HepG2 (cell line): ENCODE measurements at regions not wholly inside any gene's neighbourhood (a gene's known extent, or its start where the extent isn't known, plus 50 kb on each side); places are given as distances from the start of the nearest gene placed in this dataset.
A peak's percentile ranks its signal among the peaks of the same experiment; 100 is the strongest.

ENCODE experiments used
- ATAC-seq: fragments of 200-7000 bp; cut with Tn5 transposase; 3 replicates; pipeline ENCODE4 v1.9.1; 2020; ENCODE audit warnings: mild to moderate bottlenecking, moderate library complexity
- BruUV-seq: library from RNA; stranded (reverse); fragments of 400-500 nt; replicated peaks from 2 replicates; lab custom pipeline; 2021; lab: Mats Ljungman, UMichigan
- CTCF ChIA-PET: fragments of 300-600 bp; formaldehyde crosslinking; extraction: SDS; loops from one replicate; lab custom pipeline; 2021; ENCODE audit warnings: low total read pairs, inconsistent platforms, low intra/inter-chr PET ratio; lab: Yijun Ruan, JAX
- POLR2A ChIA-PET: fragments of 350-600 bp; sonication (Branson Sonifier 250); formaldehyde crosslinking; loops from one replicate; lab custom pipeline; 2020; ENCODE audit warnings: antibody characterized with exemption, inconsistent platforms; lab: Yijun Ruan, JAX
- DNase-seq: peaks from one replicate; pipeline ENCODE4 v3.0.0-alpha.2; 2015; ENCODE audit warnings: low spot score
- FAIRE-seq: peaks from 3 replicates; lab custom pipeline; 2011; peaks lifted over from hg19 to GRCh38; lab: Jason Lieb, UNC
- H2AFZ ChIP-seq: one replicate; pipeline ENCODE4 v1.6.1; 2011; ENCODE audit warnings: low read length, inconsistent platforms
- H3K27ac ChIP-seq: fragments of 300-600 bp; 3 replicates; pipeline ENCODE4 v1.8.0; 2011; ENCODE audit warnings: mixed run types, mild to moderate bottlenecking, mixed read lengths, low read length, inconsistent platforms; ENCODE audit not compliant: insufficient read depth; ENCODE audit errors: extremely low read length
- H3K27me3 ChIP-seq, 2 experiments: fragments of 200-600 bp in 1 of 2; 2 replicates in 1 of 2; 3 replicates in 1 of 2; pipeline versions ENCODE4 v1.6.0 to v1.8.0; 2011; ENCODE audit warnings: low read length in 2 of 2, mild to moderate bottlenecking in 2 of 2, moderate library complexity in 2 of 2, inconsistent platforms in 1 of 2; ENCODE audit not compliant: insufficient read depth in 2 of 2, control insufficient read depth in 1 of 2
- H3K36me3 ChIP-seq, 2 experiments: fragments of 200-600 bp in 1 of 2; replicated peaks in 1 of 2; 2 replicates in 1 of 2; 3 replicates in 1 of 2; pipeline versions ENCODE4 v1.5.1 to v1.8.0; 2011; ENCODE audit warnings: low read length in 2 of 2, inconsistent platforms in 1 of 2; ENCODE audit not compliant: insufficient read depth in 2 of 2, control insufficient read depth in 1 of 2
- H3K4me1 ChIP-seq: 2 replicates; pipeline ENCODE4 v1.5.1; 2012; ENCODE audit warnings: low read length, inconsistent platforms; ENCODE audit not compliant: insufficient read depth
- H3K4me2 ChIP-seq: 2 replicates; pipeline ENCODE4 v1.6.0; 2011; ENCODE audit warnings: low read depth, low read length, inconsistent platforms
- H3K4me3 ChIP-seq, 3 experiments: fragments of 200-600 bp in 1 of 3; sonication (generic), shearing (Covaris generic) in 1 of 3; replicated peaks in 1 of 3; 2 replicates each; pipeline ENCODE4 v1.5.1; 2011 to 2016; ENCODE audit warnings: low read length in 3 of 3, inconsistent platforms in 2 of 3, low read depth in 2 of 3, mild to moderate bottlenecking in 2 of 3, control low read depth in 1 of 3, mixed read lengths in 1 of 3; ENCODE audit not compliant: insufficient read depth in 1 of 3
- H3K79me2 ChIP-seq: one replicate; pipeline ENCODE4 v1.6.1; 2011; ENCODE audit warnings: low read length, inconsistent platforms; ENCODE audit not compliant: insufficient read depth
- H3K9ac ChIP-seq: 2 replicates; pipeline ENCODE4 v1.6.0; 2011; ENCODE audit warnings: mild to moderate bottlenecking, low read depth, low read length, inconsistent platforms; ENCODE audit not compliant: insufficient read depth
- H3K9me3 ChIP-seq: 2 replicates; pipeline ENCODE4 v1.5.1; 2012; ENCODE audit warnings: mild to moderate bottlenecking, low read length
- H4K20me1 ChIP-seq: 2 replicates; pipeline ENCODE4 v1.6.0; 2011; ENCODE audit warnings: inconsistent platforms, mild to moderate bottlenecking, low read length, moderate library complexity; ENCODE audit not compliant: insufficient read depth
- ATF4 ChIP-seq, 2 experiments: fragments of 450-650 bp in 1 of 2; sonication (generic) in 1 of 2; formaldehyde crosslinking; IDR thresholded peaks; 2 replicates each; pipeline versions ENCODE4 v1.5.0 to v1.8.0; 2020 to 2022; ENCODE audit warnings: mild to moderate bottlenecking in 1 of 2, missing genetic modification reagents in 1 of 2
- CEBPB ChIP-seq: IDR thresholded peaks from 2 replicates; pipeline ENCODE4 v1.6.1; 2011; ENCODE audit warnings: low read depth, low read length, improper control_type of control experiment, borderline replicate concordance
- HOXA9 ChIP-seq: sonication (generic); formaldehyde crosslinking; IDR thresholded peaks from 2 replicates; pipeline ENCODE4 v1.8.1; 2022; ENCODE audit warnings: missing genetic modification reagents, mild to moderate bottlenecking, moderate library complexity, borderline replicate concordance
- MAFF ChIP-seq: IDR thresholded peaks from 2 replicates; pipeline ENCODE4 v1.6.1; 2011; ENCODE audit warnings: low read depth, low read length, improper control_type of control experiment
- MAFK ChIP-seq, 2 experiments: IDR thresholded peaks in 1 of 2; conservative IDR thresholded peaks in 1 of 2; 2 replicates each; pipeline ENCODE4 v1.6.1; 2011; ENCODE audit warnings: improper control_type of control experiment in 2 of 2, low read length in 2 of 2
- RARA ChIP-seq: IDR thresholded peaks from 2 replicates; pipeline ENCODE4 v1.6.1; 2016; ENCODE audit warnings: missing genetic modification reagents, missing compliant biosample characterization
- WGBS: methylation state at CpG from one replicate; pipeline ENCODE4 v1.1.6; 2017; ENCODE audit warnings: low lambda C conversion rate; 5-methylcytosine and 5-hydroxymethylcytosine counted together
- in situ Hi-C: cut with HindIII; loops from 2 replicates; pipeline ENCODE4 v1.10.0; 2017; ENCODE audit warnings: low pct_unique_long_range_greater_than_20kb; ENCODE audit not compliant: extremely low pct_ligation_motif_present
- intact Hi-C: fragments of 100-400 bp; cut with micrococcal nuclease; formaldehyde crosslinking; loops from one replicate; pipeline ENCODE4 v1.10.0; 2022; ENCODE audit not compliant: unreplicated experiment

- no TSS peak for BruUV-seq
- Histone ChIP-seq H2AFZ (no peak overlapping the region), H3K79me2 (no peaks in the 10 kb centered on the region), H3K4me3 (no peak overlapping the region), H3K36me3 (no peaks in the 10 kb centered on the region), H4K20me1 (no peaks in the 10 kb centered on the region), H3K27ac (no peak overlapping the region), H3K27me3 (peaks cover 6 to 70% of the 10 kb centered on the region in 2 experiments), H3K9me3 (no peaks in the 10 kb centered on the region), H3K9ac (no peak overlapping the region), H3K4me2 (no peak overlapping the region), H3K4me1 (no peaks in the 10 kb centered on the region)
- ATAC-seq (no peak), FAIRE-seq (no peak), DNase-seq (no peak)
- intact Hi-C loops (no loop called here), in situ Hi-C loops (no loop called here)
- CTCF ChIA-PET: no interaction called here
- POLR2A ChIA-PET: no interaction called here
- TF ChIP-seq MAFF (0 out of 2 replicates have a peak, but pooled peaks have one; percentile 33), MAFK (conservative IDR thresholded peaks at IDR 0.05 in 1 of 2, IDR thresholded peaks at IDR 0.05 in 1 of 2; ENCODE audit: low read length in 2 of 2) (peak; percentile 39 to 57; a peak in 2 of 4 replicates), HOXA9 (CRISPR knock-in tag) (no peak), RARA (CRISPR knock-in tag) (no peak)
- WGBS: 6% methylated on average over 8 of the region's 9 CpGs
Measured at GRCh38 chr6:169075915-169076654, 177.6 kb downstream of the THBS2 start.

GRCh38 chr6:169075211-169075914 is 178.3 kb downstream of the THBS2 start:
- POLR2A ChIA-PET: no interaction called here

More at GRCh38 chr6:169075211-169075914, 178.3 kb downstream of the THBS2 start:
- Histone ChIP-seq H3K9ac (no peak overlapping the region), H3K27ac (no peak overlapping the region), H3K27me3 (peaks cover 6 to 66% of the 10 kb centered on the region in 2 experiments), H3K4me1 (no peaks in the 10 kb centered on the region), H3K4me2 (no peak overlapping the region), H3K36me3 (no peaks in the 10 kb centered on the region), H4K20me1 (no peaks in the 10 kb centered on the region), H3K9me3 (no peaks in the 10 kb centered on the region), H3K4me3 (no peak overlapping the region), H3K79me2 (no peaks in the 10 kb centered on the region), H2AFZ (no peak overlapping the region)
- TF ChIP-seq CEBPB (0 out of 2 replicates have a peak, but pooled peaks have one; percentile 3), ATF4 (CRISPR knock-in tag; IDR thresholded peaks at IDR 0.05) (no peak)
- no peak for DNase-seq
- intact Hi-C loops: no loop called here
- CTCF ChIA-PET: no interaction called here
- ATAC-seq: no peak
- in situ Hi-C loops: no loop called here
- no TSS peak for BruUV-seq
- no peak for FAIRE-seq
- 28% methylated on average over 19 of the region's 19 CpGs for WGBS
